Esophagus muscularis mucosa (tissue), 4 donors: ENCODE measurements at regions not wholly inside any gene's neighbourhood (a gene's known extent, or its start where the extent isn't known, plus 50 kb on each side); places are given as distances from the start of the nearest gene placed in this dataset.

ENCODE experiments used
- CTCF ChIP-seq, 3 experiments: fragments of 200-600 bp in 2 of 3; fragments of 450-650 bp in 1 of 3; sonication (generic) in 2 of 3; IDR thresholded peaks; one replicate each; pipeline ENCODE4 v1.5.1; 2017 to 2019; ENCODE audit warnings: antibody characterized with exemption in 3 of 3, mild to moderate bottlenecking in 2 of 3, moderate library complexity in 1 of 3
- EP300 ChIP-seq: sonication (generic); formaldehyde crosslinking; IDR thresholded peaks from one replicate; pipeline ENCODE4 v1.6.1; 2017; ENCODE audit warnings: antibody characterized with exemption
- POLR2A ChIP-seq: fragments of 450-650 bp; IDR thresholded peaks from one replicate; pipeline ENCODE4 v1.6.1; 2017; ENCODE audit warnings: antibody characterized with exemption, moderate library complexity, mild to moderate bottlenecking, low read depth
- POLR2AphosphoS5 ChIP-seq, 2 donors: sonication (generic); formaldehyde crosslinking; IDR thresholded peaks; one replicate each; pipeline ENCODE4 v1.6.1; 2017; ENCODE audit warnings: antibody characterized with exemption in 2 of 2

- no peak for TF ChIP-seq POLR2A
- TF ChIP-seq CTCF (IDR thresholded peaks at IDR 0.05), result no peak
- no peak for TF ChIP-seq POLR2AphosphoS5 (IDR thresholded peaks at IDR 0.05)
- no peak for TF ChIP-seq EP300
These were observed 538.9 kb downstream of the UTRN start for GRCh38 chr6:144824018-144824417.
